B cell (primary cell): ENCODE measurements at regions not wholly inside any gene's neighbourhood (a gene's known extent, or its start where the extent isn't known, plus 50 kb on each side); places are given as distances from the start of the nearest gene placed in this dataset.

Source experiments
- EZH2 ChIP-seq: IDR thresholded peaks from 2 replicates; pipeline ENCODE4 v1.6.1; 2012; ENCODE audit warnings: borderline replicate concordance, low read depth, mild to moderate bottlenecking, moderate library complexity, low read length; ENCODE audit not compliant: insufficient read depth, poor library complexity, severe bottlenecking
- TF ChIP-seq, protein P1 (sequence below): fragments of 200-600 bp; IDR thresholded peaks from one replicate; pipeline ENCODE4 v1.8.0; 2022; ENCODE audit warnings: antibody characterized with exemption, mild to moderate bottlenecking

GRCh38 chr5:82991678-82992323, 85.4 kb downstream of the TMEM167A start:
- TF ChIP-seq, protein P1, sequence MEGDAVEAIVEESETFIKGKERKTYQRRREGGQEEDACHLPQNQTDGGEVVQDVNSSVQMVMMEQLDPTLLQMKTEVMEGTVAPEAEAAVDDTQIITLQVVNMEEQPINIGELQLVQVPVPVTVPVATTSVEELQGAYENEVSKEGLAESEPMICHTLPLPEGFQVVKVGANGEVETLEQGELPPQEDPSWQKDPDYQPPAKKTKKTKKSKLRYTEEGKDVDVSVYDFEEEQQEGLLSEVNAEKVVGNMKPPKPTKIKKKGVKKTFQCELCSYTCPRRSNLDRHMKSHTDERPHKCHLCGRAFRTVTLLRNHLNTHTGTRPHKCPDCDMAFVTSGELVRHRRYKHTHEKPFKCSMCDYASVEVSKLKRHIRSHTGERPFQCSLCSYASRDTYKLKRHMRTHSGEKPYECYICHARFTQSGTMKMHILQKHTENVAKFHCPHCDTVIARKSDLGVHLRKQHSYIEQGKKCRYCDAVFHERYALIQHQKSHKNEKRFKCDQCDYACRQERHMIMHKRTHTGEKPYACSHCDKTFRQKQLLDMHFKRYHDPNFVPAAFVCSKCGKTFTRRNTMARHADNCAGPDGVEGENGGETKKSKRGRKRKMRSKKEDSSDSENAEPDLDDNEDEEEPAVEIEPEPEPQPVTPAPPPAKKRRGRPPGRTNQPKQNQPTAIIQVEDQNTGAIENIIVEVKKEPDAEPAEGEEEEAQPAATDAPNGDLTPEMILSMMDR = no peak
- no peak for TF ChIP-seq EZH2
